Kidney (tissue), 13 donors: ENCODE measurements at regions not wholly inside any gene's neighbourhood (a gene's known extent, or its start where the extent isn't known, plus 50 kb on each side); places are given as distances from the start of the nearest gene placed in this dataset.

ENCODE experiments used
- DNase-seq, 5 donors: peaks; one replicate each; pipeline ENCODE4 v3.0.0-alpha.2; 2013 to 2020
- FAIRE-seq: peaks from 2 replicates; lab custom pipeline; 2012; peaks lifted over from hg19 to GRCh38; lab: Jason Lieb, UNC
- H3K27ac ChIP-seq, 2 donors: one replicate each; pipeline ENCODE4 v1.7.0; 2013; ENCODE audit warnings: low read depth in 2 of 2, low read length in 2 of 2, inconsistent platforms in 1 of 2
- H3K27me3 ChIP-seq: one replicate; pipeline ENCODE4 v1.7.1; 2013; ENCODE audit warnings: low read length, inconsistent platforms; ENCODE audit not compliant: control insufficient read depth, insufficient read depth
- H3K36me3 ChIP-seq, 3 donors: one replicate each; pipeline versions ENCODE4 v1.7.0 to v1.7.1; 2013; ENCODE audit warnings: low read length in 3 of 3, control low read depth in 1 of 3, inconsistent platforms in 1 of 3; ENCODE audit not compliant: insufficient read depth in 3 of 3, control insufficient read depth in 2 of 3
- H3K4me1 ChIP-seq, 3 donors: one replicate each; pipeline versions ENCODE4 v1.7.0 to v1.7.1; 2013; ENCODE audit warnings: low read length in 3 of 3, inconsistent platforms in 1 of 3, low read depth in 1 of 3; ENCODE audit not compliant: control insufficient read depth in 2 of 3, insufficient read depth in 2 of 3
- H3K4me3 ChIP-seq, 3 donors: one replicate each; pipeline versions ENCODE4 v1.7.0 to v1.8.1; 2013; ENCODE audit warnings: low read length in 3 of 3, control low read depth in 1 of 3, inconsistent platforms in 1 of 3
- H3K9ac ChIP-seq, 3 donors: one replicate each; pipeline versions ENCODE4 v1.7.0 to v1.7.1; 2013; ENCODE audit warnings: low read length in 3 of 3, control low read depth in 1 of 3, inconsistent platforms in 1 of 3
- H3K9me3 ChIP-seq, 3 donors: one replicate each; pipeline versions ENCODE4 v1.7.0 to v1.7.1; 2013; ENCODE audit warnings: low read length in 3 of 3, control low read depth in 1 of 3, inconsistent platforms in 1 of 3; ENCODE audit not compliant: control insufficient read depth in 2 of 3, insufficient read depth in 1 of 3
- CTCF ChIP-seq: IDR thresholded peaks from 3 replicates; pipeline ENCODE4 v1.5.1; 2012; ENCODE audit warnings: mild to moderate bottlenecking, moderate library complexity, borderline replicate concordance; ENCODE audit not compliant: insufficient read depth; ENCODE audit errors: extremely low read depth
- intact Hi-C: fragments of 100-400 bp; cut with DNase I; formaldehyde crosslinking; loops from one replicate; pipeline ENCODE4 v1.11.1; 2022
- donor health status: control.
- donor health status: control.
- donor health status: control.
- donor health status: control.
- donor health status: control.
- donor health status: DM: yes; HTN: yes; CAD: no.
- donor health status: Normal renal cell carcinoma (clear cell type).

- no peak overlapping the region for H3K9ac ChIP-seq
- H3K36me3 ChIP-seq: no peaks in the 10 kb centered on the region
- peaks cover 0 to 3% (median 0%) of the 10 kb centered on the region in 3 donors for H3K9me3 ChIP-seq
- no peaks in the 10 kb centered on the region for H3K27me3 ChIP-seq
- no peak for DNase-seq
- no peak overlapping the region for H3K27ac ChIP-seq
- no peaks in the 10 kb centered on the region for H3K4me1 ChIP-seq
- FAIRE-seq: no peak
- H3K4me3 ChIP-seq: no peak overlapping the region
- TF ChIP-seq CTCF: no peak
- intact Hi-C loops: no loop called here
Observed at GRCh38 chr12:111069886-111070285, 149.5 kb upstream of the MYL2 start.

GRCh38 chr12:111068290-111068689 lies 147.9 kb upstream of the MYL2 start:
- FAIRE-seq (no peak), DNase-seq (peak in 1 of 5 donors; percentile 12)
- no peaks in the 10 kb centered on the region for H3K36me3 ChIP-seq
- no peak overlapping the region for H3K4me3 ChIP-seq
- TF ChIP-seq CTCF: no peak
- H3K4me1 ChIP-seq: no peaks in the 10 kb centered on the region
- H3K9me3 ChIP-seq: peaks cover 0 to 3% (median 0%) of the 10 kb centered on the region in 3 donors
- H3K27ac ChIP-seq: no peak overlapping the region
- intact Hi-C loops: no loop called here
- H3K9ac ChIP-seq: no peak overlapping the region
- H3K27me3 ChIP-seq: no peaks in the 10 kb centered on the region

- intact Hi-C loops: no loop called here
- no peak for TF ChIP-seq CTCF
- Histone ChIP-seq H3K9ac (no peak overlapping the region), H3K4me1 (no peaks in the 10 kb centered on the region), H3K36me3 (no peaks in the 10 kb centered on the region), H3K9me3 (peaks cover 0 to 3% (median 0%) of the 10 kb centered on the region in 3 donors), H3K4me3 (no peak overlapping the region), H3K27me3 (no peaks in the 10 kb centered on the region), H3K27ac (no peak overlapping the region)
- FAIRE-seq (no peak), DNase-seq (no peak)
Observed at GRCh38 chr12:111067498-111067897, 147.1 kb upstream of the MYL2 start.
